Stimulated activated memory B cell treated with anti-CD40 and anti-IgM and Interleukin-4, amounts not matched to agents 10 μg/mL and 1 μg/mL and 100 μg/mL, for 72 hours (primary cell): ENCODE measurements at regions not wholly inside any gene's neighbourhood (a gene's known extent, or its start where the extent isn't known, plus 50 kb on each side); places are given as distances from the start of the nearest gene placed in this dataset.

ENCODE experiments used
- ATAC-seq: fragments of 150-1000 bp; cut with Tn5 transposase; 2 replicates; pipeline ENCODE4 v1.10.0; 2021
- H3K27ac Mint-ChIP-seq: one replicate; pipeline ENCODE4 v1.8.0; 2022; ENCODE audit warnings: mild to moderate bottlenecking, mixed read lengths
- H3K27me3 Mint-ChIP-seq: one replicate; pipeline ENCODE4 v1.8.0; 2022; ENCODE audit warnings: mixed read lengths
- H3K36me3 Mint-ChIP-seq: one replicate; pipeline ENCODE4 v1.8.0; 2022; ENCODE audit warnings: mixed read lengths
- H3K4me1 Mint-ChIP-seq: one replicate; pipeline ENCODE4 v1.8.0; 2022; ENCODE audit warnings: mixed read lengths
- H3K4me3 Mint-ChIP-seq: one replicate; pipeline ENCODE4 v1.8.0; 2022; ENCODE audit warnings: mild to moderate bottlenecking, moderate library complexity, mixed read lengths
- H3K9me3 Mint-ChIP-seq: one replicate; pipeline ENCODE4 v1.8.0; 2022; ENCODE audit warnings: mixed read lengths

GRCh38 chr13:44760434-44760833, 184.3 kb upstream of the TSC22D1 start:
- no peaks in the 10 kb centered on the region for H3K36me3 Mint-ChIP-seq
- H3K9me3 Mint-ChIP-seq: no peaks in the 10 kb centered on the region
- H3K4me3 Mint-ChIP-seq: no peak overlapping the region
- peaks cover 11% of the 10 kb centered on the region for H3K27me3 Mint-ChIP-seq
- no peaks in the 10 kb centered on the region for H3K4me1 Mint-ChIP-seq
- no peak for ATAC-seq
- H3K27ac Mint-ChIP-seq: no peak overlapping the region

- ATAC-seq: no peak
- Mint-ChIP-seq H3K36me3 (no peaks in the 10 kb centered on the region), H3K27ac (no peak overlapping the region), H3K4me1 (no peaks in the 10 kb centered on the region), H3K9me3 (no peaks in the 10 kb centered on the region), H3K4me3 (no peak overlapping the region), H3K27me3 (peaks cover 11% of the 10 kb centered on the region)
Observed at GRCh38 chr13:44759384-44760360, 183.5 kb upstream of the TSC22D1 start.

DNA sequence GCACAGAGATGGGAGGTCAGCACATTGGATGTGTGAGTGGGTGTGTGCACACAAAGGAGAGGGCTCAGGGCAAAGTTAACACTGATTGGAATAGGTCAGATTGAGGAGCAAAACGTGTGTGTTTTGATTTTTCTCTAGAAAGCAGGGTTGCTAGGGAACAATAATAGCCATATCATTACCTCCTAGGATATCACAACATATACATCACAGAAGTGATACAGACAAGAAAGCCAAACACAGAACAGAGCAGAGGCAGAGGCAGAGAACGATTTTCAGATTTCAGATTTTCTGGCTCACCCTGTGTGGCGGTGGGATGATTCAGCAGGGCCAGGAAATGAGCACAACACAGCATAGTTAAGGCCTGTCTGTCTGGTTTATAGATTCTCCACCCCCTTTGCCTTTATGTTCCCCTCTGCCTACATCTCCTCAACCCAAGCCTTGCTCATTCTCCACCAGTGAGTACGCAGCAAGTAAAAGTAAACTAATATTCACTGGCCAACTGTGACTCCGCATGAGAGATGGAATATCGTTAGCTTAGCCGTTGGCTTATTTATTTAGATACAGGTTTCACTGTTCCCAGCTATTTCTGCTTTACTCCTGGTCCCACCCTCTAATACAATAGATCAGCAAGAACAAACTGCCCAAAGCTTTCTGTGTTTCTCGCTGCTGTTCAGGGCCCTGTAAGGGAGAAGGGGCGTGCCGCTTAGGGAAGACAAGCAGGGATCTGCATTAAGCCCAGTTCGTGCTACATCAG, 182.7 kb upstream of the TSC22D1 start:
- no peak overlapping the region for H3K27ac Mint-ChIP-seq
- H3K27me3 Mint-ChIP-seq: peaks cover 3% of the 10 kb centered on the region
- no peak overlapping the region for H3K4me3 Mint-ChIP-seq
- no peaks in the 10 kb centered on the region for H3K9me3 Mint-ChIP-seq
- H3K4me1 Mint-ChIP-seq: no peaks in the 10 kb centered on the region
- ATAC-seq: no peak
- H3K36me3 Mint-ChIP-seq: no peaks in the 10 kb centered on the region

GRCh38 chr13:44757671-44758070, 181.5 kb upstream of the TSC22D1 start:
- Mint-ChIP-seq H3K4me3 (no peak overlapping the region), H3K27me3 (no peaks in the 10 kb centered on the region), H3K36me3 (no peaks in the 10 kb centered on the region), H3K9me3 (no peaks in the 10 kb centered on the region), H3K27ac (no peak overlapping the region), H3K4me1 (no peaks in the 10 kb centered on the region)
- ATAC-seq: no peak

- no peak for ATAC-seq
- Mint-ChIP-seq H3K27ac (no peak overlapping the region), H3K4me1 (no peaks in the 10 kb centered on the region)
Observed at GRCh38 chr13:44756276-44756810, 180.2 kb upstream of the TSC22D1 start.

GRCh38 chr13:44755872-44756271, 179.7 kb upstream of the TSC22D1 start:
- H3K27me3 Mint-ChIP-seq: no peaks in the 10 kb centered on the region
- ATAC-seq: no peak

More at GRCh38 chr13:44756276-44756810, 180.2 kb upstream of the TSC22D1 start:
- Mint-ChIP-seq H3K36me3 (no peaks in the 10 kb centered on the region), H3K4me3 (no peak overlapping the region), H3K27me3 (no peaks in the 10 kb centered on the region), H3K9me3 (no peaks in the 10 kb centered on the region)

GRCh38 chr13:44752164-44752563, 176.0 kb upstream of the TSC22D1 start:
- no peaks in the 10 kb centered on the region for H3K9me3 Mint-ChIP-seq
- H3K27ac Mint-ChIP-seq: no peak overlapping the region
- H3K4me3 Mint-ChIP-seq: no peak overlapping the region
- no peaks in the 10 kb centered on the region for H3K27me3 Mint-ChIP-seq
- no peaks in the 10 kb centered on the region for H3K4me1 Mint-ChIP-seq
- no peak for ATAC-seq
- no peaks in the 10 kb centered on the region for H3K36me3 Mint-ChIP-seq

More at GRCh38 chr13:44755872-44756271, 179.7 kb upstream of the TSC22D1 start:
- Mint-ChIP-seq H3K36me3 (no peaks in the 10 kb centered on the region), H3K9me3 (no peaks in the 10 kb centered on the region), H3K4me3 (no peak overlapping the region), H3K27ac (no peak overlapping the region), H3K4me1 (no peaks in the 10 kb centered on the region)

- no peaks in the 10 kb centered on the region for H3K27me3 Mint-ChIP-seq
- ATAC-seq: no peak
- H3K36me3 Mint-ChIP-seq: no peaks in the 10 kb centered on the region
- no peak overlapping the region for H3K27ac Mint-ChIP-seq
- no peaks in the 10 kb centered on the region for H3K9me3 Mint-ChIP-seq
- H3K4me3 Mint-ChIP-seq: no peak overlapping the region
- H3K4me1 Mint-ChIP-seq: no peaks in the 10 kb centered on the region
Observed at GRCh38 chr13:44750630-44751029, 174.5 kb upstream of the TSC22D1 start.

GRCh38 chr13:44749906-44750305, 173.8 kb upstream of the TSC22D1 start:
- no peak for ATAC-seq
- Mint-ChIP-seq H3K9me3 (no peaks in the 10 kb centered on the region), H3K4me3 (no peak overlapping the region), H3K27ac (no peak overlapping the region), H3K27me3 (no peaks in the 10 kb centered on the region), H3K36me3 (no peaks in the 10 kb centered on the region), H3K4me1 (no peaks in the 10 kb centered on the region)

DNA sequence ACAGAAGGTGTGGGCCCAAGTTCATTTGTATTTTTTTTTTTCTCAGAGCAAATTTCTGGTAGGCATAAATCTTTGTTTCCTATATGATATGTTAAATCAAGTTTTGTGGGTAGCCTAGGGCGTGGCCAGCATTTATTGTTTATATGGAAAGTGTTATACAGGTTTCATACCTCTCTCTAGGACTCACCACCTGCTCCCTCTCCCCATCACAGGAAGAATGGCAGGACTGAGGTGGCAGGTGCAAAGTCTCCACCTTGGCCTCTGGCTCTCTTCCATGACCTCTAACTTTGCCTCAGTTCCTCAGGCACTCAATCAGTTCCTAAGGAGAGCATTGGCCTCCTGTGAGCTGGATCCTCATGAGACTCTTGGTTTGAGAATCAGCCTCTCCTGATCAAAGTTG, 172.3 kb upstream of the TSC22D1 start:
- no peaks in the 10 kb centered on the region for H3K4me1 Mint-ChIP-seq
- H3K4me3 Mint-ChIP-seq: no peak overlapping the region
- no peaks in the 10 kb centered on the region for H3K27me3 Mint-ChIP-seq
- no peak for ATAC-seq
- H3K36me3 Mint-ChIP-seq: no peaks in the 10 kb centered on the region
- peaks cover 5% of the 10 kb centered on the region for H3K9me3 Mint-ChIP-seq
- H3K27ac Mint-ChIP-seq: no peak overlapping the region

GRCh38 chr13:44747179-44747578, 171.0 kb upstream of the TSC22D1 start:
- no peaks in the 10 kb centered on the region for H3K27me3 Mint-ChIP-seq
- no peak overlapping the region for H3K4me3 Mint-ChIP-seq
- no peaks in the 10 kb centered on the region for H3K36me3 Mint-ChIP-seq
- H3K27ac Mint-ChIP-seq: no peak overlapping the region
- no peak for ATAC-seq
- peaks cover 5% of the 10 kb centered on the region for H3K9me3 Mint-ChIP-seq
- H3K4me1 Mint-ChIP-seq: no peaks in the 10 kb centered on the region

DNA sequence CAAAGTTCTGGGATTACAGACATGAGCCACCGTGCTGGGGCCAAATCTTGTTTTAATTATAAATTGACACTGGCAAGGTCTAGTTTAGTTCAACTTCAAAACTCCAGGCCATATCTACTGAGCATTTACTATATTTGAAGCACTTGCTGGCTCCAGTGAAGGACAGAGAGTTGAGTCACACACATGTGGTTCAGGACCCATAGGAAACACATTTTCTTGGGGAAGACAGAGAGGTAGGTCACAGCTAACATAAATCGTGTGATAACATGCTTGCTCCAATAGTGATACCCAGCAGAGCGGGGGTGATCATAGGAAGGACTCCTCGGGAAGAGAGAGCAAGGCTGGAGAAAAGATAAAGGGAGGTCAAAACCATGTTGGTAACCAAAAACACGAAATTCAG, 170.6 kb upstream of the TSC22D1 start:
- Mint-ChIP-seq H3K36me3 (no peaks in the 10 kb centered on the region), H3K4me1 (no peaks in the 10 kb centered on the region), H3K27me3 (no peaks in the 10 kb centered on the region), H3K9me3 (peaks cover 5% of the 10 kb centered on the region), H3K4me3 (no peak overlapping the region), H3K27ac (no peak overlapping the region)
- no peak for ATAC-seq

- Mint-ChIP-seq H3K27me3 (no peaks in the 10 kb centered on the region), H3K9me3 (peaks cover 5% of the 10 kb centered on the region), H3K36me3 (no peaks in the 10 kb centered on the region), H3K4me1 (no peaks in the 10 kb centered on the region), H3K27ac (no peak overlapping the region), H3K4me3 (no peak overlapping the region)
- ATAC-seq: no peak
Observed at GRCh38 chr13:44744880-44745633, 168.9 kb upstream of the TSC22D1 start.

GRCh38 chr13:44739539-44739938, 163.4 kb upstream of the TSC22D1 start:
- H3K4me3 Mint-ChIP-seq: no peak overlapping the region
- no peak overlapping the region for H3K27ac Mint-ChIP-seq
- H3K27me3 Mint-ChIP-seq: peaks cover 4% of the 10 kb centered on the region
- no peak for ATAC-seq
- no peaks in the 10 kb centered on the region for H3K4me1 Mint-ChIP-seq
- H3K9me3 Mint-ChIP-seq: peaks cover 5% of the 10 kb centered on the region
- H3K36me3 Mint-ChIP-seq: no peaks in the 10 kb centered on the region

DNA sequence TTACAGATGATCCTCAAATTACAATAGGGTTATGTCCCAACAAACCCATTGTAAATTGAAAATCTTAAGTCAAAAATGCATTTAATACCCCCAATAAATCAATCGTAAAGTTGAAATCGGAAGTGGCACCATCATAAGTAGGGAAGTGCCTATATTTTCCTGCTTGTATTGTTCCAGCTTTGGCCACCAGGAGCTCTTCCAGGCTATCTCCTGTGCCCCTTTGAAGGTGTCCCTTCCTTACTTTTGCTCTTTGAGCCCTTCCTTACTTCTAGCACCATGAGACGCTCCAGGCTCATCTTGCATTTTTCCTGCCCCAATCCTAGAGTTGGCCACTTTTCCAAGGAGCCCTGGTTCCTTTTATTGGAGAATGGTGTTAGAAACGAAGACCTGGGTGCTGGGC, 163.0 kb upstream of the TSC22D1 start:
- Mint-ChIP-seq H3K27ac (no peak overlapping the region), H3K4me1 (no peaks in the 10 kb centered on the region)

More for the DNA sequence above, 163.0 kb upstream of the TSC22D1 start:
- no peak for ATAC-seq
- H3K27me3 Mint-ChIP-seq: peaks cover 8% of the 10 kb centered on the region
- peaks cover 5% of the 10 kb centered on the region for H3K9me3 Mint-ChIP-seq
- no peaks in the 10 kb centered on the region for H3K36me3 Mint-ChIP-seq
- H3K4me3 Mint-ChIP-seq: no peak overlapping the region
